ENCODE measurements at regions not wholly inside any gene's neighbourhood (a gene's known extent, or its start where the extent isn't known, plus 50 kb on each side); places are given as distances from the start of the nearest gene placed in this dataset.

DNA sequence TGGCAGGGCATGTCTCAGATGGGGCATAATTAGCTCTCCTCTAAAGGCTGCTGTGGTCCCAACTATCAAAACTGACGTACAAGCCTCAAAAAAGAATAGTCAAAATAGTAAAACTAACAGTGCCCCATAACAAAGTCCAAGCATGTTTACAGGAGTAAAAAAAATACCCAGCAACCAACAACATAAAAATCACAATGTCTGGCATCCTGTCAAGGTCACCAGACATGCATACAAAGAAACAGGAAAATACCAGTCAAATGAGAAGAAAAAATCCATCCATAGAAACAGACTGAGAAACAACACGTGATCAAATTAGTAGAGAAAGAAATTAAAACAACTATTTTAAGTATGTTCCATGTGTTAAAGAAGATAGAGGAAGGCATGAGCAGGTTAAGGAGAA is 131.2 kb upstream of the C14orf180 start:
- Histone ChIP-seq H3K27ac (ENCODE audit: low read depth, low read length) (no peak overlapping the region), H3K4me3 (ENCODE audit: low read length) (no peak overlapping the region)

DNA sequence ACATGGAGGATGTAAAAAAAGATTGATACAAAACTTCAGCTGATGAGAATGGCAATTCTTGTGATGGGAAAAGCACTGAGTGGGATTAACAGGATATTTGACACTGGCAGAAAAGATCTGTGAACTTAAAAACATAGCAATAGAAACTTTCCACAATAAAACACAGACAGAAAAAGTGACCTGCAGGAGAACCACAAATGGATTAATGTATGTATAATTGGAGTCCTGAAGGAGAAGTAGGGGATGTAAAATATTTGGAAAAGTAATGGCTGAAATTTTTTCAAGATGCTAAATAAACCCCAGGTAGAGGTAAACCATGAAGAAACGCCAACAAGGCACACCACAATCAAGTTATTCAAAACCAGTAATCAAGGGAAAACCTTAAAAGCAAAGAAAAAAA is 130.8 kb upstream of the C14orf180 start:
- Histone ChIP-seq H3K27ac (ENCODE audit: low read depth, low read length) (no peak overlapping the region), H3K4me3 (ENCODE audit: low read length) (no peak overlapping the region)

More for the DNA sequence above, 131.2 kb upstream of the C14orf180 start:
- Histone ChIP-seq H3K36me3 (ENCODE audit: control insufficient read depth, insufficient read depth, low read length) (no peaks in the 10 kb centered on the region), H3K27me3 (ENCODE audit: control insufficient read depth, insufficient read depth, low read length) (no peaks in the 10 kb centered on the region), H3K9ac (ENCODE audit: low read length) (no peak overlapping the region), H3K4me1 (ENCODE audit: control insufficient read depth, insufficient read depth, low read length) (no peaks in the 10 kb centered on the region)

DNA sequence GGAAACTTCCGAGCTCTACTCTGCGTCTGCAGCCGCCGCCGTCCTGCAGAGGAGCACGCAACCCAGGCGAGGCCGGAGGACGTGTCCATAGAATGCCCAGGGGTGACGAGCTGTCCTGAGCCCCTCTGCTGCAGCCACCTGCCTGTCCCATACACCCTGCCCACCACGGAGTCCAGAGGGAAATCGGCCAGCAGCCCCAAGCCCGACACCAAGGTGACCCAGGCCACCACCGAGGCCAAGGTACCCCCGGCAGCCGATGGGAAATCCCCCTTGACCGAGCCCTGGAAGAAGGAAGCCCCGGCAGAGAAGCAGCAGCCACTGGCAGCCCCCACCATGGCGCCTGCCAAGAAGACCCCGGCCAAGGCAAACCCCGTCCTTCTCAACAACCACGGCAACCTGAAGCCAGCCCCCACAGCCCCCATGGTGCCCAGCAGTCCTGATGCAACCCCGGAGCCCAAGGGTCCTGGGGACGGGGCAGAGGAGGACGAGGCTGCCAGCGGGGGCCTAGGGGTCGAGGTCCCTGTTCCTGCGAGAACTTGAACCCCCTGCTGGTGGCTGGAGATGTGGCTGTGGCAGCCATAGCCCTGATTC is 128.7 kb upstream of the C14orf180 start:
- Histone ChIP-seq H3K9ac (ENCODE audit: low read length) (no peak overlapping the region), H3K27me3 (ENCODE audit: control insufficient read depth, insufficient read depth, low read length) (no peaks in the 10 kb centered on the region), H3K27ac (ENCODE audit: low read depth, low read length) (no peak overlapping the region), H3K4me3 (ENCODE audit: low read length) (no peak overlapping the region), H3K36me3 (ENCODE audit: control insufficient read depth, insufficient read depth, low read length) (no peaks in the 10 kb centered on the region), H3K4me1 (ENCODE audit: control insufficient read depth, insufficient read depth, low read length) (no peaks in the 10 kb centered on the region)

More for the DNA sequence above, 130.8 kb upstream of the C14orf180 start:
- Histone ChIP-seq H3K9ac (ENCODE audit: low read length) (no peak overlapping the region), H3K4me1 (ENCODE audit: control insufficient read depth, insufficient read depth, low read length) (no peaks in the 10 kb centered on the region), H3K36me3 (ENCODE audit: control insufficient read depth, insufficient read depth, low read length) (no peaks in the 10 kb centered on the region), H3K27me3 (ENCODE audit: control insufficient read depth, insufficient read depth, low read length) (no peaks in the 10 kb centered on the region)

DNA sequence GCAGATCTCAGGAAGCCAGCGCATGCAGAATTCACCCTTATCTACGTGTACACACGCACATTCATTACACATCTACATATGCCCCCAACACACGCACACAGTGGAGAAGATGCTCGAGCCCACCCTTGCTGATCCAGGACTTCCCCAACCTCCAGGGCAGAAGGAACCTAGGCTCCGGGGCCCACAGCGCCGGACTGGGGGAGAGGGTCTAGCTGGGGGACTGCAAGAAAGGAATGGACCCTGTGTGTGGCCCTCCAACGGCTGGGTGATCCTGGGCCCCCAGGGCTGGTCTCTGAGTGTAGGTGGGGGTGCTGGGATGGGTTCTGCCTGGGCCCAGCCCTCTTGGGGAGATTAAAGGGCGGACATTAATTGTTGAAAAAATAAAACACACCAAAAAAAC is 128.1 kb upstream of the C14orf180 start:
- Histone ChIP-seq H3K9ac (ENCODE audit: low read length) (no peak overlapping the region), H3K27me3 (ENCODE audit: control insufficient read depth, insufficient read depth, low read length) (no peaks in the 10 kb centered on the region), H3K4me3 (ENCODE audit: low read length) (no peak overlapping the region), H3K27ac (ENCODE audit: low read depth, low read length) (no peak overlapping the region), H3K4me1 (ENCODE audit: control insufficient read depth, insufficient read depth, low read length) (no peaks in the 10 kb centered on the region), H3K36me3 (ENCODE audit: control insufficient read depth, insufficient read depth, low read length) (no peaks in the 10 kb centered on the region)

DNA sequence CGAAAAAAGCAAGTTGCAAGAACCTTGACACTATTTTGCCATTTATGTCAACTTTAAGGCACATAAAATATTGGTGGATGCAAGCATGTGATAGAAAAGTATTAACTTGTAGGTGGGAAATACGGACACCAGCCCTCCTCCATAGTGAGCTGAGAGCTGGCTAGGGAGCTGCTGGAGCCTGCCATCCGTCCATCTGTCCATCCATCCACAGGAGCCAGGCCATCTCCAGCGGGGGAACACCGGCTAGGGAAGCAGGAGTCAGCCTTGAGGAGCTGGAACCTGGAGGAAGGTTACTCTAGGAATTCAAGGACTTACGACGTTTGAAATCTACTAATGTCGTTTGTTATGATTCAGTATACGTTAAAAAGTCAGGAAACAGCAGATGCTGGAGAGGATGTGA is 120.7 kb upstream of the C14orf180 start:
- no peaks in the 10 kb centered on the region for H3K4me1 ChIP-seq (ENCODE audit: control insufficient read depth, insufficient read depth, low read length)
- H3K4me3 ChIP-seq (ENCODE audit: low read length): no peak overlapping the region
- peaks cover 6% of the 10 kb centered on the region for H3K27me3 ChIP-seq (ENCODE audit: control insufficient read depth, insufficient read depth, low read length)
- H3K36me3 ChIP-seq (ENCODE audit: control insufficient read depth, insufficient read depth, low read length): no peaks in the 10 kb centered on the region
- no peak overlapping the region for H3K27ac ChIP-seq (ENCODE audit: low read depth, low read length)
- H3K9ac ChIP-seq (ENCODE audit: low read length): no peak overlapping the region

DNA sequence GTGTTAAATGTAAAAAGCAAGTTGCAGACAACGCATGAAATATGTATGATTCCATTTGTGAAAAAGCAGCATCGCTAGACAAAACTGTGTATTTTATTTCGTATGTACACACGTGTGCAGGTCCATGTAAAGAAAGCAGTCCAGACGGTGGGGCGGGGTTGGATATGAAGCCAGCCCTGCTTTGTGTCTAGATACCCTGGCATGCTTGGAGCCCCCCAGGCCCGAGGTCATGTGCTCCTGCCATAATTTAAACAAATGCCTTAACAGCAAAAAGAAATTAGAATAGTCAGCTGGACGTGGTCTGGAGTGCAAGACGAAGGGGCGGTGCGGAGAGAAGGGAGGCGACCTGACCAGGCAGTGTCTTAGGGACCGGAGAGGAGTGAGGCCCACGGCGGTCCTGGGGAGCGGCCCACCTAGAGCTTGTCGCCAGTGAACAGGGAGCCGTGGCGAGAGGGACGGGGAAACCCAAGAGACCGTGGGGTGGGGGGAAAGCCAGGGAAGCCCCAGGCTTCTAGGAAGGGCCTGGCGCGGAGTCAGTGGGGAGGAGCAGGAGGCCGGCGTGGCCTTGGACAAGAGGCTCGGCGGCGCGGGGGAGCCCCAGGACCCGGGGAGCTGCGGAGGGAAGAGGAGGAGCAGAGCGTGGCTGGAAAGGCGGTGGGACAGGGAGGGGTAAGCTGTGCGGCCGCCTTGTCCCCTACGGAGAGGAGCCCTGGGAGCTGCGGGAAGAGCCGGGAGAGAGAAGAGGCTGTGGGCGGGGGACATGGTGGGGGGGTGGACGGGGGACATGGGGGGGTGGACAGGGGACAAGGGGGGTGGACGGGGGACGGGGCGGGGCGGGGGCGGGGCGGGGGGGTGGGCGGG is 118.5 kb upstream of the C14orf180 start:
- no peak overlapping the region for H3K27ac ChIP-seq (ENCODE audit: low read depth, low read length)
- H3K36me3 ChIP-seq (ENCODE audit: control insufficient read depth, insufficient read depth, low read length): no peaks in the 10 kb centered on the region
- H3K4me3 ChIP-seq (ENCODE audit: low read length): no peak overlapping the region
- no peaks in the 10 kb centered on the region for H3K4me1 ChIP-seq (ENCODE audit: control insufficient read depth, insufficient read depth, low read length)
- no peak overlapping the region for H3K9ac ChIP-seq (ENCODE audit: low read length)
- H3K27me3 ChIP-seq (ENCODE audit: control insufficient read depth, insufficient read depth, low read length): peaks cover 6% of the 10 kb centered on the region

DNA sequence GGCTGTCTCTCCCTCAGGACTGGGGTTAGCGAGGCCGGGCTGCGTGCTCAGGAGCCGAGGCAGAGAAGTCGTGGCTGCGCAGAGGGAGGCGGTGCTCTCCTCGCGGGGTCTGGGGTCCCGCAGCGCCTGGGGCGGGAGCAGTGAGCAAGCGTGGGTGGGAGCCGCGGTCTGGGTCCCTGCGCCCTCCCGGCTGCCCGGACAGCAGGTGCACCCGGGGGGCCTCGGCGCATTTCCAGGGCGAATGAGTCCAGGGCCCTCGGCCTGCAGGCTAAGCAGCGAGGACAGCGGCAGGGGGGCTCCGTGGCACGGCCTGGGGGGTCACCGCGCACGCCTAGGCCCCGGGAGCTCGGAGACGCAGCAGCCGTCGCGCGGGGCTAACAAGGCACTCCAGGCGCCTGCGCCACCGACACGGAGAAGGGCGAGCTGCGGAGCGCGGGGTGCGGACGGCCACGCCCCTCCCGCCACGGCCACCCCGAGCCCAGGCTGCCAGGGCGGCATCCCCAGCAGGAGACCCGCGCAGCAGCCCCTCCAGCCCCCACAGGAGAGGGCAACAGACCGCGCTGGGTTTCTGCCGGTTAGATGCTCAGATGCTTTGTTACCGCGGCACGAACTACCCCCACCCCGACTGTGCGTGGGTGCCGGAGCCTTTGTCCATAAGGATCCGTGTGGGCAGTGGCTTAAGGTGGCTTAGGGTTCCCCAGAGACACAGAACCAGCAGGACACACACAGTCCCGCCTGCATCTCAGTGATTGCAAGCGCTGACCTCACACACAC is 117.7 kb upstream of the C14orf180 start:
- peak overlapping the region; percentile 21 for H3K4me3 ChIP-seq (ENCODE audit: low read length)
- no peak overlapping the region for H3K27ac ChIP-seq (ENCODE audit: low read depth, low read length)
- no peaks in the 10 kb centered on the region for H3K4me1 ChIP-seq (ENCODE audit: control insufficient read depth, insufficient read depth, low read length)
- H3K9ac ChIP-seq (ENCODE audit: low read length): no peak overlapping the region
- no peaks in the 10 kb centered on the region for H3K36me3 ChIP-seq (ENCODE audit: control insufficient read depth, insufficient read depth, low read length)
- H3K27me3 ChIP-seq (ENCODE audit: control insufficient read depth, insufficient read depth, low read length): peaks cover 6% of the 10 kb centered on the region

DNA sequence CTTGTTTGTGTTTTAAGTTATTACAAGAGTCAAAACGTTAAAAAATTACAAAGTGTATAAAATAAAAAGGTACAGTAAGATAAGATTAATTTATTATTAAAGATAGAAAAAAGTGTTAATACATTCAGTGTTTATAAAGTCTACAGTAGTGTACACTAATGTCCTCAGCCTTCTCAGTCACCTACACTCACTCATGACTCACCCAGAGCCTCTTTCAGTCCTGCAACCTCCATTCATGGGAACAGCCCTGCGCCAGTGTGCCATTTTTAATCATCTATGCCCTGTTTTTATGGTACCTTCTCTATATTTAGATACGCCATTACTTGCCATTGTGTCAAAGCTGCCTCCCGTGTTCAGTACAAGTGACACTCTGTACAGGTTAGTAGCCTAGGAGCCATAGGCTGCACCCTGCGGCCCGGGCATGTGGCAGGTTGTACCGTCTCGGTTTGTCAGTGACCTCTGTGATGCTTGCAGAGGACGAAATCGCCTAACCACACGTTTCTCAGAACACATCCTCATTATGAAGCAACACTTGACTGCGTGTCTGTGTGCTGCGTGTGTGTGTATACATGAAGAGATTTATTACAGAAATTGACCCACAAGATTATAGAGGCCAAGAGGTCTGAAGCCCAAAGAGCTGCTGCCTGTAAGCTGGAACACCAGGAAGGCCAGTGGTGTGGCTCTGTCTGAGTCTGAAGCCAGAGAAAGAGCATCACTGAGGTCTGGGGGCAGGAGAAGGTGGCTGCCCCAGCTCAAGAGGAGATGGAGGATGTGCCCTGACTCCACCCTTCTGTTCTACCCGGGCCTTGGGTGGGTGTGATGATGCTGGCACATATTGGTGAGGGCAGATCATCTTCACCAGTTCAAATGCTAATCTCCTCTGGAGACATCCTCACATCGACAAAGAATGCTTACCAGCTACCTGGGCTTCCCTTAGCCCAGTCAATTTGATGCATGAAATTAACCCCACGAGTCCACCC is 116.6 kb upstream of the C14orf180 start:
- Histone ChIP-seq H3K4me3 (ENCODE audit: low read length) (no peak overlapping the region), H3K9ac (ENCODE audit: low read length) (no peak overlapping the region), H3K27ac (ENCODE audit: low read depth, low read length) (no peak overlapping the region), H3K36me3 (ENCODE audit: control insufficient read depth, insufficient read depth, low read length) (no peaks in the 10 kb centered on the region), H3K4me1 (ENCODE audit: control insufficient read depth, insufficient read depth, low read length) (no peaks in the 10 kb centered on the region), H3K27me3 (ENCODE audit: control insufficient read depth, insufficient read depth, low read length) (peaks cover 6% of the 10 kb centered on the region)

DNA sequence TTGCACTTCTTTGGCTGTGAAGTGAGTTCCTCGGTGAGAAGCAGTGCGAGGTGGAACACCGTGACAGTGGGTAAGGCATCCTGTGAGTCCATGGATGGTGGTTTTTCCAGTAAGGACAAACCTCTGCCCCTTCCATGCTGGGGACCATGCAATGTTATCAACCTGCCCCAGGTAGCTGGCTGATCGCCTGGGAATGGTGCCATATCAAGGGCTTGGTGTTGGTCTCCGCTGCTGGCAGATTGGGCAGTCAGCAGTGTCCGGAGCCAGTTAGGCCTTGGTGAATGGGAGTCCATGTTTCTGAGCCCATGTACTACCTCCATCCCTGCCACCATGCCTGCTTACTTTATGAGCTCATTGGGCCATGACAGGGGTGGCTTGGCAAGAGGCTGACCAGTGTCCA is 114.7 kb upstream of the C14orf180 start:
- Histone ChIP-seq H3K27me3 (ENCODE audit: control insufficient read depth, insufficient read depth, low read length) (peaks cover 6% of the 10 kb centered on the region), H3K36me3 (ENCODE audit: control insufficient read depth, insufficient read depth, low read length) (no peaks in the 10 kb centered on the region), H3K4me1 (ENCODE audit: control insufficient read depth, insufficient read depth, low read length) (no peaks in the 10 kb centered on the region)

DNA sequence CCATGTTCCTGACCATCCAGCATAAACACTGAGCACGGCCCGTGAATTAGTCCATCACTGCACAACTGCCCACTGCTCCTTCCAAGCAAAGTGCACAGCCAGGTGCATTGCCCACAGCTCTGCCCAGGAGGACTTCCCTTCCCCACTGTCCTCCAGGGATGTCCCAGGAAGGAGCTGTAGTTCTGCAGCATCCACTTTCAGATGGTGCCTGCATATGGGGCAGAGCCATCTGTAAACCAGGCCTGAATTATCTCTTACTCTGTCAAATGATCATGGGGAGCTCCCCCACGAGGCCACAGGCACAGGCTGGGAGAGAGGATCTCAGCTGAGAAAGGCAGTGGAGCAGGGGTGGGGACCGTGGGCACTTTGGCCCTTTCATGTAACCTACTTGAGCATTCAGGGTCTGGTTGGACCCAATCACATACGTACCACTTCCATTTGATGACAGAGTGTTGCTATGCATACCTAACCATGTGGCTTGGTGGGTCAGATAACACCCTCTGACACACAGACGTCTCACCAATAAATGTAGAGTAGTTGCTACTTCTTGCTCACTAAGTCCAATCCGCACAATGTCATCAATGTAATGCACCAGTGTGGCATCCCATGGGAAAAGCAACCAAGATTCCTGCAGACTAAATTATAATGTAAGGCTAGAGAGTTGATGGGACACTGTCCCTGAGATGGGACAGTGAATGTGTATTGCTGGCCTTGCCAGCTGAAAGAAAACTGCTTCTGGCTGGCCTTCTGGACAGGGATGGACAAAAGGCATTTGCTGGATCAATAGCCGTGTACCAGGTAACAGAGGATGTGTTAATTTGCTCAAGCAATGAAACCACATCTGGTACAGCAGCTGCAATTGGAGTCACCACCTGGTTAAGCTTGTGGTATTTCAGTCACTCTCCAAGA is 113.8 kb upstream of the C14orf180 start:
- H3K27ac ChIP-seq (ENCODE audit: low read depth, low read length): no peak overlapping the region
- H3K27me3 ChIP-seq (ENCODE audit: control insufficient read depth, insufficient read depth, low read length): peaks cover 6% of the 10 kb centered on the region
- H3K36me3 ChIP-seq (ENCODE audit: control insufficient read depth, insufficient read depth, low read length): no peaks in the 10 kb centered on the region
- H3K4me1 ChIP-seq (ENCODE audit: control insufficient read depth, insufficient read depth, low read length): no peaks in the 10 kb centered on the region
- no peak overlapping the region for H3K9ac ChIP-seq (ENCODE audit: low read length)
- no peak overlapping the region for H3K4me3 ChIP-seq (ENCODE audit: low read length)

More for the DNA sequence above, 114.7 kb upstream of the C14orf180 start:
- Histone ChIP-seq H3K27ac (ENCODE audit: low read depth, low read length) (no peak overlapping the region), H3K4me3 (ENCODE audit: low read length) (no peak overlapping the region), H3K9ac (ENCODE audit: low read length) (no peak overlapping the region)

DNA sequence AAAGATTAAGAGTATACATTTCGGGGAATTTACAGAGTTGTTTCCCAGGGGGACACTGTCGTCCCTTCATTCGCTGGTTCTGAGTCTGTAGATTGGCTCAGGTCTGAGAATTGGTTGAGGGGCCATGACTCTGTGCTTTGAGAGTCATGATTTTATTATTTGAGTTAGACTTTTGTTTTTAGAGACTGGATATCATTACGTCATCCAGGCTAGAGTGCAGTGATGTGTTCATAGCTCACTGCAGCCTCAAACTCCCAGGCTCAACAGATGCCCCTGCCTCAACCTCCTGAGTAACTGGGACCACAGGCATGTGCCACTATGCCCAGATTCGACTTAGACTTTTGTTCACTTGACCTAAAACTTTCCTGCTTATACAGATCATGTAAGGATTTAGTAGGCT is 112.3 kb upstream of the C14orf180 start:
- Histone ChIP-seq H3K4me3 (ENCODE audit: low read length) (no peak overlapping the region), H3K27ac (ENCODE audit: low read depth, low read length) (no peak overlapping the region), H3K36me3 (ENCODE audit: control insufficient read depth, insufficient read depth, low read length) (no peaks in the 10 kb centered on the region), H3K9ac (ENCODE audit: low read length) (no peak overlapping the region), H3K4me1 (ENCODE audit: control insufficient read depth, insufficient read depth, low read length) (no peaks in the 10 kb centered on the region), H3K27me3 (ENCODE audit: control insufficient read depth, insufficient read depth, low read length) (peaks cover 4% of the 10 kb centered on the region)

Data from rectal smooth muscle tissue (tissue), 1 donor.